GM18907 (cell line): ENCODE measurements at regions not wholly inside any gene's neighbourhood (a gene's known extent, or its start where the extent isn't known, plus 50 kb on each side); places are given as distances from the start of the nearest gene placed in this dataset.
"Not testable (repeated sequence)": the region's sequence is repeated elsewhere in the genome, so short reads cannot be mapped to it uniquely, and the experiment has no call there.

Experiments
- ATAC-seq: cut with Tn5 transposase; IDR thresholded peaks from one replicate; pipeline ENCODE4 v1.9.1; 2021; ENCODE audit warnings: mild to moderate bottlenecking, moderate library complexity; ENCODE audit not compliant: unreplicated experiment

GRCh38 chr3:116981089-116981488 is 271.5 kb downstream of the TUSC7 start:
- no peak for ATAC-seq

- no peak for ATAC-seq
Measured at GRCh38 chr3:116984301-116984700, 274.7 kb downstream of the TUSC7 start.

GRCh38 chr3:116994351-116994879 is 284.8 kb downstream of the TUSC7 start:
- no peak for ATAC-seq

GRCh38 chr3:117003501-117003900 is 293.9 kb downstream of the TUSC7 start:
- ATAC-seq, result no peak

- no peak for ATAC-seq
Measured at GRCh38 chr3:117005274-117005673, 295.7 kb downstream of the TUSC7 start.

- no peak for ATAC-seq
Measured at GRCh38 chr3:117005911-117006522, 296.4 kb downstream of the TUSC7 start.

GRCh38 chr3:117010318-117010717 is 300.7 kb downstream of the TUSC7 start:
- ATAC-seq, result no peak

- no peak for ATAC-seq
Measured at GRCh38 chr3:117011687-117012250, 302.2 kb downstream of the TUSC7 start.

GRCh38 chr3:117016378-117016777 is 306.8 kb downstream of the TUSC7 start:
- ATAC-seq, result no peak

- peak; percentile 79 for ATAC-seq
Measured at GRCh38 chr3:117017135-117017894, 307.7 kb downstream of the TUSC7 start.

GRCh38 chr3:117018655-117019054 is 309.1 kb downstream of the TUSC7 start:
- ATAC-seq, result no peak

- ATAC-seq, result peak; percentile 75
Measured at GRCh38 chr3:117019082-117019713, 309.6 kb downstream of the TUSC7 start.

- no peak for ATAC-seq
Measured at GRCh38 chr3:117026401-117026800, 316.8 kb downstream of the TUSC7 start.

- no peak for ATAC-seq
Measured at GRCh38 chr3:117035745-117036144, 326.2 kb downstream of the TUSC7 start.

- no peak for ATAC-seq
Measured at GRCh38 chr3:117036259-117036799, 326.8 kb downstream of the TUSC7 start.

- no peak for ATAC-seq
Measured at GRCh38 chr3:117045143-117045542, 335.6 kb downstream of the TUSC7 start.

- no peak for ATAC-seq
Measured at GRCh38 chr3:117047951-117048705, 338.5 kb downstream of the TUSC7 start.

GRCh38 chr3:117052395-117052794 is 342.8 kb downstream of the TUSC7 start:
- no peak for ATAC-seq

- ATAC-seq, result no peak
Measured at GRCh38 chr3:117054556-117054955, 345.0 kb downstream of the TUSC7 start.

GRCh38 chr3:117056946-117057345 is 347.4 kb downstream of the TUSC7 start:
- ATAC-seq, result not testable (repeated sequence)
